ENCODE measurements at regions not wholly inside any gene's neighbourhood (a gene's known extent, or its start where the extent isn't known, plus 50 kb on each side); places are given as distances from the start of the nearest gene placed in this dataset.
"Not testable (repeated sequence)": the region's sequence is repeated elsewhere in the genome, so short reads cannot be mapped to it uniquely, and the experiment has no call there.

- ATAC-seq = no peak
- Mint-ChIP-seq H3K36me3 (no peaks in the 10 kb centered on the region), H3K9me3 (ENCODE audit: low read depth) (no peaks in the 10 kb centered on the region), H3K4me3 (no peak overlapping the region), H3K27me3 (no peaks in the 10 kb centered on the region), H3K4me1 (no peaks in the 10 kb centered on the region), H3K27ac (no peak overlapping the region)
- CTCF ChIA-PET = no interaction called here
- DNase-seq = no peak
Measured at GRCh38 chr13:31543190-31543589, 196.1 kb upstream of the RXFP2 start.

DNA sequence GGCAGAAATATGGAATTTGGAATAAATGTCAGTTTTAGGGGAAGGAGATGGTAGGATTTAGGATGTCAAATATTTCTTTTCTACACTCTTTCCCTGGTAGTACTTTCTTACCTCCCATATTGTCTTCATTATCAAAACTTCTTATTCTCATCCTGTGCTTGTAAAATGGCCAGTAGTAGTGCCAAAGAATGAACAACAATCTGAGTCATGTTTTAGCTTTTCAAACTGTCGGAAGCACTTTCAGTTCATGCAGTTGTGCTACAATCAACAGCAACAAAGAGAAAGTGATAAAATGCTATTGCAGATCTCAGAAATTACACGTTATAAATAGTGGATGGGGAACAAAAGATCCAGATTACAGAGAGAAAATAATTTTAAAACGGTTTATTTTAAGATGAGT lies 193.7 kb upstream of the RXFP2 start:
- Mint-ChIP-seq H3K36me3 (no peaks in the 10 kb centered on the region), H3K4me1 (no peaks in the 10 kb centered on the region), H3K4me3 (no peak overlapping the region), H3K27ac (no peak overlapping the region), H3K9me3 (ENCODE audit: low read depth) (no peaks in the 10 kb centered on the region), H3K27me3 (no peaks in the 10 kb centered on the region)
- DNase-seq (no peak), ATAC-seq (no peak)
- CTCF ChIA-PET = no interaction called here

DNA sequence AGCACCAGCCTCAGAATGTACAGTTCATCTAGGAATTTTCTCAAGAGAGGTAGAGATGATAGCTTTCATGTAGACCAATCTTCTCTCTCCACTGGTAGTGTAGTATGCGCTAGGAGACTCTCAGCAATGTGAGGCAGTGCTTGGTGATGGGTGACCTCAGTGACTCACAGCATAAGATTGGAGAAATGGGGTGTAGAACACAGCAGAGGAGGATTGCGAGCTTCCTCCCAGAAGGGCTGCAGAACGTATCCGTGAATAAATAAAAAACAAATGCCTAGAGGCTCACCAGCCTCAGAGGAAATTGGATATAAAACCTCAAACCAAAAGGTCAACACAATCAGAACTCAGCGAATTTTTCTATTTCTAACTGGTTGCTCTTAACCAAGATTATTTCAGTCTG lies 182.9 kb upstream of the RXFP2 start:
- DNase-seq (no peak), ATAC-seq (no peak)
- CTCF ChIA-PET = no interaction called here
- H3K36me3 Mint-ChIP-seq = no peaks in the 10 kb centered on the region
- no peaks in the 10 kb centered on the region for H3K4me1 Mint-ChIP-seq
- no peak overlapping the region for H3K4me3 Mint-ChIP-seq
- H3K9me3 Mint-ChIP-seq (ENCODE audit: low read depth) = peaks cover 7% of the 10 kb centered on the region
- H3K27ac Mint-ChIP-seq = no peak overlapping the region
- H3K27me3 Mint-ChIP-seq = no peaks in the 10 kb centered on the region

DNA sequence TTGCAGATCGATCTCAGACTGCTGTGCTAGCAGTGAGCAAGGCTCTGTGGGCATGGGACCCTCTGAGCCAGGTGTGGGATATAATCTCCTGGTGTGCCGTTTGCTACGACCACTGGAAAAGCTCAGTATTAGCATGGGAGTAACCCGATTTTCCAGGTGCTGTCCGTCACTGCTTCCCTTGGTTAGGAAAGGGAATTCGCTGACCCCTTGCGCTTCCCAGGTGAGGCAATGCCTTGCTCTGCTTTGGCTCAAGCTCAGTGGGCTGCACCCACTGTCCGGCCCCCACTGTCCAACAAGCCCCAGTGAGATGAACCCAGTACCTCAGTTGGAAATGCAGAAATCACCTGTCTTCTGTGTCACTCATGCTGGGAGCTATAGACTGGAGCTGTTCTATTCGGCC lies 155.1 kb upstream of the RXFP2 start:
- H3K9me3 Mint-ChIP-seq (ENCODE audit: low read depth); CTCF ChIA-PET: not testable (repeated sequence)

GRCh38 chr13:31587698-31588266 lies 151.5 kb upstream of the RXFP2 start:
- Mint-ChIP-seq H3K36me3 (no peaks in the 10 kb centered on the region), H3K4me1 (no peaks in the 10 kb centered on the region), H3K27me3 (no peaks in the 10 kb centered on the region), H3K27ac (no peak overlapping the region), H3K9me3 (ENCODE audit: low read depth) (peaks cover 2% of the 10 kb centered on the region), H3K4me3 (no peak overlapping the region)
- ATAC-seq (no peak), DNase-seq (no peak)
- CTCF ChIA-PET = no interaction called here

More for the DNA sequence above, 155.1 kb upstream of the RXFP2 start:
- not testable (repeated sequence) for H3K4me1 Mint-ChIP-seq, ATAC-seq, DNase-seq, H3K27ac Mint-ChIP-seq, H3K27me3 Mint-ChIP-seq, H3K4me3 Mint-ChIP-seq, H3K36me3 Mint-ChIP-seq

GRCh38 chr13:31588316-31588715 lies 151.0 kb upstream of the RXFP2 start:
- Mint-ChIP-seq H3K27ac (no peak overlapping the region), H3K4me1 (no peaks in the 10 kb centered on the region), H3K9me3 (ENCODE audit: low read depth) (peaks cover 2% of the 10 kb centered on the region), H3K36me3 (no peaks in the 10 kb centered on the region), H3K27me3 (no peaks in the 10 kb centered on the region), H3K4me3 (no peak overlapping the region)
- CTCF ChIA-PET = no interaction called here
- DNase-seq (no peak), ATAC-seq (no peak)

DNA sequence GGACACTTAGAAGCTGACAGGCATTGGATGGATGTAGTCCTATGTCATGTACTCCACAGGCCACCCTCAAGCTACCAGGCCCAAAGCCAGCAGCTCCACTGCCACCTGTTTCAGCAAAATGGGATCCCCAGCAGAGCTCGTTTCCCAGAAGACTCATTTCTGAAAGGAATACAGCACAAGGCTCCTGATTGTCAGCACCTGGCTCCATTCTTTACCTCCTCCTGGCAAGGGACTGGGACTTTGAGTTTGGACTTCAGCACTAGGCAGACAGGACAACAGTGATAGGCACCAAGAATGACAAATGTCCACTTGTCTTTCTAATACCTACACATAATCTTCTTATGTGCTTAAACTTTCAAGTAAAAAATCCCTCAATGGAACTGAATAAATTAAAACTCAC lies 150.4 kb upstream of the RXFP2 start:
- H3K36me3 Mint-ChIP-seq = no peaks in the 10 kb centered on the region
- no peaks in the 10 kb centered on the region for H3K27me3 Mint-ChIP-seq
- no peak overlapping the region for H3K27ac Mint-ChIP-seq
- ATAC-seq = no peak
- peaks cover 2% of the 10 kb centered on the region for H3K9me3 Mint-ChIP-seq (ENCODE audit: low read depth)
- H3K4me3 Mint-ChIP-seq = no peak overlapping the region
- DNase-seq = no peak
- CTCF ChIA-PET = no interaction called here
- H3K4me1 Mint-ChIP-seq = no peaks in the 10 kb centered on the region

DNA sequence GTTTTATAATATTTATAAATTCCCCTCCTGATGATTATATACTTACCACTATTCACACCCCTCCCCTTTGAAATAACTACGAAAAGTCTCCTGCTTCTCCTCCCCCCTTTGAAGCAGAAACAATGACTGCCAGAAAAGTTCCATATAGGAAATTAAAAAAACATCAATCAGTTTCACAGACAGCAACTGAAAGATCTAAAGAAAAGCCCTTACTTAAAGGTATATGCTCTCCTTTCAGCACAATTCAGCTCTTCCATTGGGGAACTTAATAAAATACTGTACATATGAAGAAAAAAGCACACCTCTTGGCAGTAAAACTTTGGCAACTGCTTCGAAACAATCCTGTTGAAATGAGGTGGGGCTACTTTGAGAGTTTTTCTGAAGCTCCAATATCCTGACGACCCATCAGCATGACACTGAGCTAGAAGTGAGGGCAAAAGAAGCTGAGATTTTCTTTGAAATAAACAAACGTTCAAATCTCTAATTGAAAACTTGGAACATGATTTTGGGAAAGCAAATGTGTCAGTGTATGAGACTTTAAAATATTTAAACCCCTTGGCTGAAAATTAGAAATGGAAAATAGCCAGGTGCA lies 147.6 kb upstream of the RXFP2 start:
- DNase-seq (no peak), ATAC-seq (no peak)
- H3K9me3 Mint-ChIP-seq (ENCODE audit: low read depth) = no peaks in the 10 kb centered on the region
- no peak overlapping the region for H3K27ac Mint-ChIP-seq
- no peaks in the 10 kb centered on the region for H3K4me1 Mint-ChIP-seq
- CTCF ChIA-PET = no interaction called here
- no peak overlapping the region for H3K4me3 Mint-ChIP-seq
- no peaks in the 10 kb centered on the region for H3K36me3 Mint-ChIP-seq
- H3K27me3 Mint-ChIP-seq = no peaks in the 10 kb centered on the region

DNA sequence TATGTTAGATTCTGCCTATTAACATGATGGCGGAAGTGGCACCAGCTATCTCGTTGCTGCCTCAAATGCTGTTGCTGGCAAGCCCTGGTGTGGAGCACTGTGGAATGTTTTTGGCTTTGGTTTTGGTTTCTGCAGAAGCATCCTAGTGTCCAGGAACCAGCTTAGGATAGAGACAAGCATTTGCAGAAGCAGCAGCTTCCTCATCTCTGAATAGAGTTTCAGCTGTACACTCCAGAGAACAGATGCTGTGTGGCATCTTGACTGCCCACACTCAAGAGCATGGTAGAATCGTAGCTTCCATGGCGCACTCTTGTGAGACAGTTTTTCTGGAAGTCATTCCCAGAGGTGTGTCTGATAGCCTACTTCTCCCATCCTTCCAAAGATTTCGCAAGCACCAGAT lies 145.3 kb upstream of the RXFP2 start:
- no peak overlapping the region for H3K4me3 Mint-ChIP-seq
- no peaks in the 10 kb centered on the region for H3K27me3 Mint-ChIP-seq
- H3K36me3 Mint-ChIP-seq = no peaks in the 10 kb centered on the region
- H3K9me3 Mint-ChIP-seq (ENCODE audit: low read depth) = no peaks in the 10 kb centered on the region
- CTCF ChIA-PET = no interaction called here
- DNase-seq = no peak
- no peak for ATAC-seq
- no peaks in the 10 kb centered on the region for H3K4me1 Mint-ChIP-seq
- no peak overlapping the region for H3K27ac Mint-ChIP-seq

DNA sequence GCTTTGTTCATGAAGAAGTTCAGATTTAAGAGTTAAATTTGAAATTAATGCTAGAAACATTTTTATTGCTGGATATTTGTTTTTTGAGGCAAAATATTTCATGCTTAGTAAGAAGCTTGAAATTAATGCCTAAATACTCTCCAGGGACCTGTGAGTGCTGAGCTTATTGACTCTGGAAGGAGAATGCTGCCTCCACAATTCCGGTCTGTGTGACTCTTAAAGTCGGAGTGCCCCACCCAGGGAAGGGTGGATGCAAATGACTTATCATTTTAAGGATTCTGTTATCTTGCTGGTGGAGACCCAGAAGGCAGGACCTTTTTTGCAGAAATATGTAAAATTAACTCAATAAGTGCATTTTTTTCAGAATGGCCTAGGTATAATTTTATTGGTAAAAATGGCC lies 143.8 kb upstream of the RXFP2 start:
- Mint-ChIP-seq H3K4me3 (no peak overlapping the region), H3K36me3 (no peaks in the 10 kb centered on the region), H3K4me1 (no peaks in the 10 kb centered on the region), H3K9me3 (ENCODE audit: low read depth) (no peaks in the 10 kb centered on the region), H3K27me3 (no peaks in the 10 kb centered on the region), H3K27ac (no peak overlapping the region)
- DNase-seq (no peak), ATAC-seq (no peak)
- CTCF ChIA-PET = no interaction called here

DNA sequence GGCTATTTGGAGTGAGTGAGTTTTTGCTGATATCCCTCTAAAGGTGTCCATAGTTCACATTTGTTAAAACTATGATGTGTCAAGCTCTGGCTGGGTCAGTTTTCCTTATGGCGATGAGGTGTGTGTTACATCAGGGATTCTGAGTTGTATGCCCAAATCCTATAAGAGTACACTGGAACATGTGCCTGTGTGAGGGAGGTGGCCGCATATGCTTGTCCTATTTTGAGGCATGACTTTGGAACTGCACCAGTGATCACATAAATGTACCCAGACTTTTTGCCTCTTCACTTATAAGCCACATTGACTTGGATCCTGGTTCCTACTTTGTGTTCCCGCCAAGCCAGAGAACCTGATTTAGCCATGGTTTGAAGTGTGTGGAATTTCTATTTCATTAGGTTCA lies 140.3 kb upstream of the RXFP2 start:
- no peaks in the 10 kb centered on the region for H3K36me3 Mint-ChIP-seq
- CTCF ChIA-PET = no interaction called here
- no peaks in the 10 kb centered on the region for H3K9me3 Mint-ChIP-seq (ENCODE audit: low read depth)
- H3K27me3 Mint-ChIP-seq = no peaks in the 10 kb centered on the region
- no peak overlapping the region for H3K27ac Mint-ChIP-seq
- no peaks in the 10 kb centered on the region for H3K4me1 Mint-ChIP-seq
- H3K4me3 Mint-ChIP-seq = no peak overlapping the region
- DNase-seq (no peak), ATAC-seq (no peak)

DNA sequence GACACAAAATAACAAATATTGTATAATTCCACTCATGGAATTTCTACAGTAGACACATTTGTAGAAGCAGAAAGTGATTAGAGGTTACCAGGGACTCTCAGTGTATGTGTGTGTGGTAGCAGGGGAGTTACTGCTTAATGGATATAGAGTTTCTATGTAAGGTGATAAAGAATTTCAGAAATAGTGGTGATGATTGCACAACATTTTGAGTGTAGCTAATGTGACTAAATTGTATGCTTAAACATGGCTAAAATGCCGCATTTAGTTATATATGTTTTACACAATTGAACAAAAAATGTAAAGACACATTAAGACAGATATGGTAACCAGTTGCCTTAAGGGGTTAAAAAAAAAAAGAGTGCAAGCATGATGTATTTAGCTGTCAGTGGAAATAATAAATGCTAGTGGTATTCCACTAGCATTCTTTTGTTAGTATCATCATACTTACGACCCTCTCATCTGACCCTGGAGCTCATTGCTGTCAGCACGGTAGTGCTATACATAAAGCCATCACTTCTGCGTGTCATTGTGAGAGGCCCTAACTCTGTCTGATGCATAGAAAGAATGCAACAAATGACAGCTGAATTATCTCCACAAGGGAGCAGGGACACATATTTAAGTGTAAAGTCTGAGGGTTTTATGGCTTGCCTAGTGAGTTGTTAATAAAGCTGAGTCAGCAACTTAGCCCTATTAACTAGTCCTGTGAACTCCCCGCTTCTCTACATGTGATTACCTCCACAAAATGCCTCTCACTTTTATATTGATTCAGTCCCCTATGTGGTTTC lies 134.1 kb upstream of the RXFP2 start:
- Mint-ChIP-seq H3K36me3 (no peaks in the 10 kb centered on the region), H3K27ac (no peak overlapping the region), H3K9me3 (ENCODE audit: low read depth) (no peaks in the 10 kb centered on the region), H3K4me3 (no peak overlapping the region), H3K4me1 (no peaks in the 10 kb centered on the region), H3K27me3 (no peaks in the 10 kb centered on the region)
- ATAC-seq = no peak
- CTCF ChIA-PET = no interaction called here
- no peak for DNase-seq

DNA sequence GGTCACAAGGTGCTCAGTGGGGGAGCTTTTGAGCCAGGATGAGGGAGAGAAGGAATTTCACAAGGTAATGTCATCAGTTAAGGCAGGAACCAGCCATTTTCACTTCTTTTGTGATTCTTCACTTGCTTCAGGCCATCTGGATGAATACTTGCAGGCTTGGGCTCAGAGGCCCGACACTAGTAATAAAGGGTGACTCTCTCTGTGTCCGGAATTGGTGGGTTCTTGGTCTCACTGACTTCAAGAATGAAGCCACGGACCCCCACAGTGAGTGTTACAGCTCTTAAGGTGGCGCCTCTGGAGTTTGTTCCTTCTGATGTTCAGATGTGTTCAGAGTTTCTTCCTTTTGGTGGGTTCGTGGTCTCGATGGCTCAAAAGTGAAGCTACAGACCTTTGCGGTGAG lies 131.8 kb upstream of the RXFP2 start:
- H3K4me3 Mint-ChIP-seq; CTCF ChIA-PET; H3K36me3 Mint-ChIP-seq; DNase-seq; H3K27me3 Mint-ChIP-seq; H3K27ac Mint-ChIP-seq; H3K9me3 Mint-ChIP-seq (ENCODE audit: low read depth); H3K4me1 Mint-ChIP-seq; ATAC-seq: not testable (repeated sequence)

GRCh38 chr13:31608780-31609179 lies 130.5 kb upstream of the RXFP2 start:
- H3K4me1 Mint-ChIP-seq; H3K27ac Mint-ChIP-seq; H3K36me3 Mint-ChIP-seq; CTCF ChIA-PET; ATAC-seq; H3K4me3 Mint-ChIP-seq; H3K27me3 Mint-ChIP-seq; DNase-seq; H3K9me3 Mint-ChIP-seq (ENCODE audit: low read depth): not testable (repeated sequence)
